A549 (cell line): ENCODE measurements at regions not wholly inside any gene's neighbourhood (a gene's known extent, or its start where the extent isn't known, plus 50 kb on each side); places are given as distances from the start of the nearest gene placed in this dataset.

Experiments
- ATAC-seq, 2 experiments: fragments of 200-7000 bp in 1 of 2; fragments of >200 bp in 1 of 2; cut with Nextera tagmentation in 1 of 2; cut with Tn5 transposase in 1 of 2; 3 replicates each; pipeline versions ENCODE4 v1.8.0 to v1.9.1; 2018 to 2020; ENCODE audit warnings: mild to moderate bottlenecking in 1 of 2, moderate library complexity in 1 of 2
- CTCF ChIA-PET: fragments of 300-600 bp; sonication (Branson Sonifier 250); formaldehyde crosslinking; extraction: SDS; loops from one replicate; lab custom pipeline; 2021; ENCODE audit warnings: antibody characterized with exemption, inconsistent platforms; lab: Yijun Ruan, JAX
- POLR2A ChIA-PET: fragments of 350-600 bp; formaldehyde crosslinking; extraction: SDS; loops from one replicate; lab custom pipeline; 2021; ENCODE audit warnings: antibody characterized with exemption, inconsistent platforms; lab: Yijun Ruan, JAX
- DNase-seq, 2 experiments: peaks; one replicate each; pipeline versions ENCODE4 v3.0.0 to v3.0.0-alpha.2; 2011 to 2016; ENCODE audit warnings: low read depth in 1 of 2, low spot score in 1 of 2
- FAIRE-seq: peaks from 2 replicates; lab custom pipeline; 2011; peaks lifted over from hg19 to GRCh38; lab: Jason Lieb, UNC
- H3K27ac ChIP-seq, 2 experiments: fragments of >200 bp; sonication (Bioruptor Twin); formaldehyde crosslinking; 3 replicates each; pipeline ENCODE4 v1.5.1; 2016 to 2017
- H3K4me1 ChIP-seq: fragments of >200 bp; sonication (Bioruptor Twin); formaldehyde crosslinking; 3 replicates; pipeline ENCODE4 v1.6.1; 2016
- H3K4me2 ChIP-seq: fragments of >200 bp; sonication (Bioruptor Twin); formaldehyde crosslinking; 3 replicates; pipeline ENCODE4 v1.6.1; 2016
- H3K4me3 ChIP-seq: fragments of >200 bp; sonication (Bioruptor Twin); formaldehyde crosslinking; 3 replicates; pipeline ENCODE4 v1.5.1; 2016
- H3K9me3 ChIP-seq: fragments of >200 bp; sonication (Bioruptor Twin); formaldehyde crosslinking; 3 replicates; pipeline ENCODE4 v1.6.1; 2016
- ATOH8 ChIP-seq: fragments of 250-450 bp; sonication (Bioruptor Pico); IDR thresholded peaks from 2 replicates; pipeline ENCODE4 v1.5.0; 2020; ENCODE audit warnings: low read depth, mild to moderate bottlenecking, moderate library complexity
- BHLHE40 ChIP-seq: IDR thresholded peaks from 2 replicates; pipeline ENCODE4 v1.6.1; 2012; ENCODE audit warnings: low read depth, low read length, inconsistent platforms
- CEBPB ChIP-seq, 2 experiments: fragments of >200 bp in 1 of 2; sonication (Bioruptor Twin) in 1 of 2; formaldehyde crosslinking in 1 of 2; IDR thresholded peaks; 2 replicates each; pipeline ENCODE4 v1.6.1; 2012 to 2016
- FOSL2 ChIP-seq, 2 experiments: fragments of 450-650 bp in 1 of 2; fragments of >200 bp in 1 of 2; sonication (Bioruptor Twin) in 1 of 2; formaldehyde crosslinking; IDR thresholded peaks; 2 replicates each; pipeline versions ENCODE4 v1.5.0 to v1.6.1; 2016 to 2020; ENCODE audit warnings: mild to moderate bottlenecking in 1 of 2, moderate library complexity in 1 of 2
- GATA3 ChIP-seq: IDR thresholded peaks from 2 replicates; pipeline ENCODE4 v1.6.1; 2012; ENCODE audit warnings: borderline replicate concordance
- HEYL ChIP-seq: fragments of 250-450 bp; sonication (Bioruptor Pico); IDR thresholded peaks from 2 replicates; pipeline ENCODE4 v1.8.0; 2021; ENCODE audit warnings: mild to moderate bottlenecking, moderate library complexity
- HOXB13 ChIP-seq: fragments of 250-450 bp; sonication (Bioruptor Pico); IDR thresholded peaks from 2 replicates; pipeline ENCODE4 v1.5.0; 2020; ENCODE audit warnings: low read depth, mild to moderate bottlenecking, moderate library complexity
- HOXB5 ChIP-seq: fragments of 250-450 bp; sonication (Bioruptor Pico); IDR thresholded peaks from 2 replicates; pipeline ENCODE4 v1.5.0; 2020; ENCODE audit warnings: mild to moderate bottlenecking, moderate library complexity
- JUN ChIP-seq, 2 experiments: fragments of >200 bp; sonication (Bioruptor Twin); formaldehyde crosslinking; IDR thresholded peaks; 2 replicates in 1 of 2; 3 replicates in 1 of 2; pipeline ENCODE4 v1.6.1; 2016 to 2017
- MAFK ChIP-seq: fragments of 450-650 bp; IDR thresholded peaks from 2 replicates; pipeline ENCODE4 v1.6.1; 2014; ENCODE audit not compliant: partially characterized antibody
- NFE2L2 ChIP-seq: fragments of 150-350 bp; conservative IDR thresholded peaks from 2 replicates; pipeline ENCODE4 v1.6.1; 2014; ENCODE audit warnings: low read length
- NR3C1 ChIP-seq: fragments of >200 bp; sonication (Bioruptor Twin); formaldehyde crosslinking; IDR thresholded peaks from 3 replicates; pipeline ENCODE4 v1.6.1; 2017
- PHF8 ChIP-seq: fragments of 200-600 bp; sonication (generic); IDR thresholded peaks from 2 replicates; pipeline ENCODE4 v1.6.1; 2016; ENCODE audit warnings: low read depth, mild to moderate bottlenecking, antibody characterized with exemption, moderate library complexity, borderline replicate concordance
- RAD21 ChIP-seq, 2 experiments: fragments of >200 bp in 1 of 2; sonication (Bioruptor Twin) in 1 of 2; formaldehyde crosslinking in 1 of 2; IDR thresholded peaks in 1 of 2; conservative IDR thresholded peaks in 1 of 2; 2 replicates in 1 of 2; 3 replicates in 1 of 2; pipeline ENCODE4 v1.6.1; 2012 to 2018; ENCODE audit warnings: inconsistent platforms in 1 of 2
- RFX5 ChIP-seq: fragments of 450-650 bp; IDR thresholded peaks from 2 replicates; pipeline ENCODE4 v1.7.1; 2014; ENCODE audit warnings: antibody characterized with exemption, mild to moderate bottlenecking, moderate library complexity
- RNF2 ChIP-seq: fragments of 200-600 bp; sonication (generic); IDR thresholded peaks from 2 replicates; pipeline ENCODE4 v1.6.1; 2016; ENCODE audit warnings: low read depth, mild to moderate bottlenecking, antibody characterized with exemption, moderate library complexity, borderline replicate concordance
- SREBF2 ChIP-seq: fragments of 450-650 bp; IDR thresholded peaks from 2 replicates; pipeline ENCODE4 v1.6.1; 2014; ENCODE audit warnings: mild to moderate bottlenecking, moderate library complexity
- ZFP36 ChIP-seq: fragments of 450-650 bp; IDR thresholded peaks from 2 replicates; pipeline ENCODE4 v1.6.1; 2014; ENCODE audit warnings: borderline replicate concordance; ENCODE audit not compliant: partially characterized antibody
- ZSCAN20 ChIP-seq: fragments of 250-450 bp; sonication (Bioruptor Pico); IDR thresholded peaks from 2 replicates; pipeline ENCODE4 v1.8.0; 2022; ENCODE audit warnings: mild to moderate bottlenecking, moderate library complexity
- whole genome bisulfite sequencing: methylation state at CpG from one replicate; pipeline ENCODE4 v1.1.6; 2017; ENCODE audit errors: missing lambda C conversion rate; 5-methylcytosine and 5-hydroxymethylcytosine counted together
- TF ChIP-seq, protein P1 (sequence below): fragments of 200-600 bp; sonication (generic); IDR thresholded peaks from 2 replicates; pipeline ENCODE4 v1.6.1; 2016; ENCODE audit warnings: antibody characterized with exemption, mild to moderate bottlenecking, moderate library complexity
- TF ChIP-seq, protein P2 (sequence below): IDR thresholded peaks from 2 replicates; pipeline ENCODE4 v1.6.1; 2012; ENCODE audit warnings: low read depth, borderline replicate concordance

GRCh38 chr1:208933984-208934525, 649.5 kb upstream of the CAMK1G start:
- no peak overlapping the region for H3K4me2 ChIP-seq
- no peak for DNase-seq
- FAIRE-seq = no peak
- TF ChIP-seq ZFP36 (no peak), BHLHE40 (no peak), RAD21 (conservative IDR thresholded peaks at IDR 0.05 in 1 of 2, IDR thresholded peaks at IDR 0.05 in 1 of 2) (no peak), HEYL (CRISPR knock-in tag) (no peak), HOXB5 (CRISPR knock-in tag) (no peak), NFE2L2 (no peak), RFX5 (no peak), GATA3 (no peak), MAFK (no peak)
- TF ChIP-seq, protein P1, sequence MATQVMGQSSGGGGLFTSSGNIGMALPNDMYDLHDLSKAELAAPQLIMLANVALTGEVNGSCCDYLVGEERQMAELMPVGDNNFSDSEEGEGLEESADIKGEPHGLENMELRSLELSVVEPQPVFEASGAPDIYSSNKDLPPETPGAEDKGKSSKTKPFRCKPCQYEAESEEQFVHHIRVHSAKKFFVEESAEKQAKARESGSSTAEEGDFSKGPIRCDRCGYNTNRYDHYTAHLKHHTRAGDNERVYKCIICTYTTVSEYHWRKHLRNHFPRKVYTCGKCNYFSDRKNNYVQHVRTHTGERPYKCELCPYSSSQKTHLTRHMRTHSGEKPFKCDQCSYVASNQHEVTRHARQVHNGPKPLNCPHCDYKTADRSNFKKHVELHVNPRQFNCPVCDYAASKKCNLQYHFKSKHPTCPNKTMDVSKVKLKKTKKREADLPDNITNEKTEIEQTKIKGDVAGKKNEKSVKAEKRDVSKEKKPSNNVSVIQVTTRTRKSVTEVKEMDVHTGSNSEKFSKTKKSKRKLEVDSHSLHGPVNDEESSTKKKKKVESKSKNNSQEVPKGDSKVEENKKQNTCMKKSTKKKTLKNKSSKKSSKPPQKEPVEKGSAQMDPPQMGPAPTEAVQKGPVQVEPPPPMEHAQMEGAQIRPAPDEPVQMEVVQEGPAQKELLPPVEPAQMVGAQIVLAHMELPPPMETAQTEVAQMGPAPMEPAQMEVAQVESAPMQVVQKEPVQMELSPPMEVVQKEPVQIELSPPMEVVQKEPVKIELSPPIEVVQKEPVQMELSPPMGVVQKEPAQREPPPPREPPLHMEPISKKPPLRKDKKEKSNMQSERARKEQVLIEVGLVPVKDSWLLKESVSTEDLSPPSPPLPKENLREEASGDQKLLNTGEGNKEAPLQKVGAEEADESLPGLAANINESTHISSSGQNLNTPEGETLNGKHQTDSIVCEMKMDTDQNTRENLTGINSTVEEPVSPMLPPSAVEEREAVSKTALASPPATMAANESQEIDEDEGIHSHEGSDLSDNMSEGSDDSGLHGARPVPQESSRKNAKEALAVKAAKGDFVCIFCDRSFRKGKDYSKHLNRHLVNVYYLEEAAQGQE = no peak
- TF ChIP-seq, all 56 proteins: peak for 0
- H3K9me3 ChIP-seq = no peaks in the 10 kb centered on the region
- ChIA-PET POLR2A (no interaction called here), CTCF (no interaction called here)
- WGBS = 35% methylated on average over 3 of the region's 3 CpGs
- ATAC-seq = no peak
- H3K27ac ChIP-seq = no peak overlapping the region
- H3K4me1 ChIP-seq = no peaks in the 10 kb centered on the region
- H3K4me3 ChIP-seq = no peak overlapping the region

DNA sequence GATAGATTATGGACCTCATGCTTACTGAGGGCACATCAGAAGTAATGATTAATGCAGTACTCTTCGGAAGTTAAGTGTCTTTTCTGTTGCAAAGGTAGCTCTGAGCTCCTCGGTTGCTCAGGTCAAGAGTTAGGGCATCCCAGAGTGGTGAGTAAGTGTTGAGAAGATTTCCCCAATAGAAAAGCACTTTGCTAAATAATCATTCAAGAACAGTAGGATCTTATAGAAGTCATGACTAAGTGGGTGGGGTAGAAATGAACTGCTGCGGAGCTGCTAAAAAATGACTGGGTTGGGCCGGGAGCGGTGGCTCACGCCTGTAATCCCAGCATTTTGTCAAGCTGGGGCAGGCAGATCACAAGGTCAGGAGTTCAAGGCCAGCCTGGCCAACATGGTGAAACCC, 648.6 kb upstream of the CAMK1G start:
- Histone ChIP-seq H3K4me3 (no peak overlapping the region), H3K27ac (no peak overlapping the region), H3K9me3 (no peaks in the 10 kb centered on the region), H3K4me1 (no peaks in the 10 kb centered on the region), H3K4me2 (no peak overlapping the region)
- DNase-seq (no peak), ATAC-seq (no peak), FAIRE-seq (no peak)
- ChIA-PET CTCF (no interaction called here), POLR2A (no interaction called here)
- 42% methylated on average over 6 of the region's 6 CpGs for WGBS
- TF ChIP-seq BHLHE40 = no peak
- no peak for TF ChIP-seq CEBPB (IDR thresholded peaks at IDR 0.05)
- TF ChIP-seq HOXB13 (CRISPR knock-in tag) = no peak
- no peak for TF ChIP-seq FOSL2 (IDR thresholded peaks at IDR 0.05)
- no peak for TF ChIP-seq FOSL2 (CRISPR knock-in tag; IDR thresholded peaks at IDR 0.05)
- TF ChIP-seq ATOH8 (CRISPR knock-in tag) = no peak
- no peak for TF ChIP-seq ZSCAN20 (CRISPR knock-in tag)
- TF ChIP-seq RNF2 = no peak
- TF ChIP-seq, protein P2, sequence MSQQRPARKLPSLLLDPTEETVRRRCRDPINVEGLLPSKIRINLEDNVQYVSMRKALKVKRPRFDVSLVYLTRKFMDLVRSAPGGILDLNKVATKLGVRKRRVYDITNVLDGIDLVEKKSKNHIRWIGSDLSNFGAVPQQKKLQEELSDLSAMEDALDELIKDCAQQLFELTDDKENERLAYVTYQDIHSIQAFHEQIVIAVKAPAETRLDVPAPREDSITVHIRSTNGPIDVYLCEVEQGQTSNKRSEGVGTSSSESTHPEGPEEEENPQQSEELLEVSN = no peak
- no peak for TF ChIP-seq PHF8
- no peak for TF ChIP-seq JUN (IDR thresholded peaks at IDR 0.05)
- no peak for TF ChIP-seq SREBF2
- no peak for TF ChIP-seq HEYL (CRISPR knock-in tag)
- no peak for TF ChIP-seq NR3C1
